Calu3 (cell line): ENCODE measurements at regions not wholly inside any gene's neighbourhood (a gene's known extent, or its start where the extent isn't known, plus 50 kb on each side); places are given as distances from the start of the nearest gene placed in this dataset.

Experiments
- BruUV-seq: library from RNA; stranded (reverse); fragments of 400-500 nt; replicated peaks from 2 replicates; lab custom pipeline; 2021; lab: Mats Ljungman, UMichigan
- CTCF ChIA-PET: fragments of 300-600 bp; sonication (Branson Sonifier 250); formaldehyde crosslinking; loops from one replicate; lab custom pipeline; 2022; ENCODE audit warnings: antibody characterized with exemption; lab: Charles Lee
- DNase-seq: peaks from one replicate; pipeline ENCODE4 v3.0.0; 2022
- H3K27ac Mint-ChIP-seq: one replicate; pipeline ENCODE4 v1.8.0; 2022; ENCODE audit warnings: mixed read lengths; ENCODE audit not compliant: unreplicated experiment
- H3K27me3 Mint-ChIP-seq: one replicate; pipeline ENCODE4 v1.8.0; 2022; ENCODE audit warnings: mixed read lengths; ENCODE audit not compliant: unreplicated experiment
- H3K36me3 Mint-ChIP-seq: one replicate; pipeline ENCODE4 v1.8.0; 2022; ENCODE audit warnings: mild to moderate bottlenecking, moderate library complexity, mixed read lengths; ENCODE audit not compliant: insufficient read depth, unreplicated experiment
- H3K4me1 Mint-ChIP-seq: one replicate; pipeline ENCODE4 v1.8.0; 2022; ENCODE audit warnings: mild to moderate bottlenecking, low read depth, mixed read lengths; ENCODE audit not compliant: unreplicated experiment
- H3K4me3 Mint-ChIP-seq: one replicate; pipeline ENCODE4 v1.8.0; 2022; ENCODE audit warnings: mild to moderate bottlenecking, low read depth, moderate library complexity, mixed read lengths; ENCODE audit not compliant: unreplicated experiment
- H3K9me3 Mint-ChIP-seq: one replicate; pipeline ENCODE4 v1.8.0; 2022; ENCODE audit warnings: low read depth, mixed read lengths; ENCODE audit not compliant: unreplicated experiment
- CTCF ChIP-seq: fragments of 200-600 bp; IDR thresholded peaks from one replicate; pipeline ENCODE4 v1.8.0; 2022; ENCODE audit warnings: antibody characterized with exemption; ENCODE audit not compliant: unreplicated experiment
- intact Hi-C: fragments of 100-400 bp; cut with micrococcal nuclease; formaldehyde crosslinking; loops from one replicate; pipeline ENCODE4 v1.10.0; 2022; ENCODE audit not compliant: unreplicated experiment

- CTCF ChIA-PET: no interaction called here
- H3K9me3 Mint-ChIP-seq: peaks cover 2% of the 10 kb centered on the region
- no peak overlapping the region for H3K27ac Mint-ChIP-seq
- no peaks in the 10 kb centered on the region for H3K36me3 Mint-ChIP-seq
- BruUV-seq: no TSS peak
- no peaks in the 10 kb centered on the region for H3K4me1 Mint-ChIP-seq
- H3K4me3 Mint-ChIP-seq: no peak overlapping the region
- DNase-seq: no peak
- no peaks in the 10 kb centered on the region for H3K27me3 Mint-ChIP-seq
- intact Hi-C loops: no loop called here
- no peak for TF ChIP-seq CTCF
Observed at GRCh38 chr14:89481196-89481595, 64.2 kb upstream of the FOXN3 start.

GRCh38 chr14:89480278-89480677 lies 63.2 kb upstream of the FOXN3 start:
- CTCF ChIA-PET: interaction anchor here (0.7 kb wide), 1 partner anchor 193 kb away, joined by 3 read pairs; no protein-coding TSS in a partner anchor
- BruUV-seq: no TSS peak
- intact Hi-C loops: no loop called here
- Mint-ChIP-seq H3K27ac (no peak overlapping the region), H3K27me3 (no peaks in the 10 kb centered on the region), H3K4me1 (no peaks in the 10 kb centered on the region), H3K4me3 (no peak overlapping the region), H3K9me3 (peaks cover 2% of the 10 kb centered on the region), H3K36me3 (no peaks in the 10 kb centered on the region)
- no peak for TF ChIP-seq CTCF
- DNase-seq: no peak

- no peak overlapping the region for H3K4me3 Mint-ChIP-seq
- peaks cover 2% of the 10 kb centered on the region for H3K9me3 Mint-ChIP-seq
- CTCF ChIA-PET: interaction anchor here (0.7 kb wide), 1 partner anchor 194 kb away, joined by 3 read pairs; no protein-coding TSS in a partner anchor
- BruUV-seq: no TSS peak
- no peak overlapping the region for H3K27ac Mint-ChIP-seq
- no peak for DNase-seq
- no peaks in the 10 kb centered on the region for H3K36me3 Mint-ChIP-seq
- no peaks in the 10 kb centered on the region for H3K27me3 Mint-ChIP-seq
- intact Hi-C loops: no loop called here
- no peaks in the 10 kb centered on the region for H3K4me1 Mint-ChIP-seq
- no peak for TF ChIP-seq CTCF
Observed at GRCh38 chr14:89479802-89480201, 62.8 kb upstream of the FOXN3 start.

GRCh38 chr14:89477391-89477790 lies 60.4 kb upstream of the FOXN3 start:
- DNase-seq: no peak
- H3K27ac Mint-ChIP-seq: no peak overlapping the region
- no TSS peak for BruUV-seq
- intact Hi-C loops: no loop called here
- no peak for TF ChIP-seq CTCF
- H3K27me3 Mint-ChIP-seq: no peaks in the 10 kb centered on the region
- H3K4me3 Mint-ChIP-seq: no peak overlapping the region
- H3K9me3 Mint-ChIP-seq: peaks cover 2% of the 10 kb centered on the region
- H3K4me1 Mint-ChIP-seq: no peaks in the 10 kb centered on the region
- CTCF ChIA-PET: no interaction called here
- H3K36me3 Mint-ChIP-seq: no peaks in the 10 kb centered on the region
